Breast epithelium (tissue), 4 donors: ENCODE measurements at regions not wholly inside any gene's neighbourhood (a gene's known extent, or its start where the extent isn't known, plus 50 kb on each side); places are given as distances from the start of the nearest gene placed in this dataset.

Experiments
- DNase-seq, 2 donors: peaks; one replicate each; pipeline ENCODE4 v3.0.0-alpha.2; 2019; ENCODE audit warnings: low spot score in 2 of 2
- H3K27ac ChIP-seq, 2 donors: fragments of 200-600 bp; sonication (generic) in 1 of 2; one replicate each; pipeline ENCODE4 v1.5.1; 2016 to 2019; ENCODE audit warnings: mild to moderate bottlenecking in 1 of 2
- H3K27me3 ChIP-seq, 2 donors: fragments of 200-600 bp; sonication (generic) in 1 of 2; one replicate each; pipeline versions ENCODE4 v1.5.1 to v1.6.0; 2017 to 2019; ENCODE audit warnings: control low read depth in 1 of 2, mild to moderate bottlenecking in 1 of 2
- H3K36me3 ChIP-seq: fragments of 200-600 bp; one replicate; pipeline ENCODE4 v1.5.1; 2019
- H3K4me1 ChIP-seq, 2 donors: fragments of 200-600 bp; sonication (generic); one replicate each; pipeline ENCODE4 v1.5.1; 2016 to 2019; ENCODE audit warnings: control low read depth in 1 of 2
- H3K4me3 ChIP-seq, 3 donors: fragments of 200-600 bp; sonication (generic); 1 replicate in 2 of 3; 2 replicates in 1 of 3; pipeline ENCODE4 v1.5.1; 2016 to 2019; ENCODE audit warnings: mild to moderate bottlenecking in 3 of 3, moderate library complexity in 2 of 3
- H3K9me3 ChIP-seq, 2 donors: fragments of 200-600 bp; sonication (generic) in 1 of 2; one replicate each; pipeline ENCODE4 v1.5.1; 2016 to 2019; ENCODE audit warnings: control low read depth in 1 of 2
- POLR2A ChIP-seq: fragments of 450-650 bp; IDR thresholded peaks from one replicate; pipeline ENCODE4 v1.6.1; 2016; ENCODE audit warnings: antibody characterized with exemption, mild to moderate bottlenecking, moderate library complexity
- POLR2AphosphoS5 ChIP-seq, 3 donors: sonication (generic); formaldehyde crosslinking; IDR thresholded peaks; one replicate each; pipeline ENCODE4 v1.6.1; 2017; ENCODE audit warnings: antibody characterized with exemption in 3 of 3
- intact Hi-C: fragments of 100-400 bp; cut with DNase I; formaldehyde crosslinking; loops from one replicate; pipeline ENCODE4 v1.15.1; 2023; ENCODE audit warnings: low total_unique reads
- TF ChIP-seq, protein P1 (sequence below), 3 donors: fragments of 450-650 bp; IDR thresholded peaks; one replicate each; pipeline ENCODE4 v1.5.1; 2016 to 2017; ENCODE audit warnings: antibody characterized with exemption in 3 of 3, mild to moderate bottlenecking in 3 of 3, moderate library complexity in 3 of 3

DNA sequence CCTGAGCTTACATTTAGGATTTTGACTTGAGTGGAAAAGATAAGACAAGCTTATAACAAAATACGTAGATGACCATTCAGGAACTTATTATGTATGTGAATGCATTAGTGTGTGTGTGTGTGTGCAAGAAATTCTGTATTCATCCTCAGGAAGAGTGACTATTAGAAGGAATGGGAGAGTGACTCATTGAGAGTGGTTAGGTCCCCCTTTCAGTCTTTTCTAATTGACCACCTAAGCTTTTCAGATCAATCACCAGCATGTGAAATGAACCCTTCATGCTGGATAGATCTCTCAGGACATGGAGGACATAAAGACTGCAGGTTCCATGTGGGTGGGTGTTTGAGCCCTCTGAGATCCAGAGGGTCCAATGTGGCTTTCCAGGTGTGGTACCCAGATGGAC is 153.5 kb downstream of the MBL2 start:
- Histone ChIP-seq H3K9me3 (no peaks in the 10 kb centered on the region), H3K4me1 (no peaks in the 10 kb centered on the region), H3K27me3 (no peaks in the 10 kb centered on the region), H3K36me3 (no peaks in the 10 kb centered on the region), H3K27ac (no peak overlapping the region), H3K4me3 (no peak overlapping the region)
- TF ChIP-seq POLR2A (no peak), POLR2AphosphoS5 (IDR thresholded peaks at IDR 0.05) (no peak)
- TF ChIP-seq, protein P1, sequence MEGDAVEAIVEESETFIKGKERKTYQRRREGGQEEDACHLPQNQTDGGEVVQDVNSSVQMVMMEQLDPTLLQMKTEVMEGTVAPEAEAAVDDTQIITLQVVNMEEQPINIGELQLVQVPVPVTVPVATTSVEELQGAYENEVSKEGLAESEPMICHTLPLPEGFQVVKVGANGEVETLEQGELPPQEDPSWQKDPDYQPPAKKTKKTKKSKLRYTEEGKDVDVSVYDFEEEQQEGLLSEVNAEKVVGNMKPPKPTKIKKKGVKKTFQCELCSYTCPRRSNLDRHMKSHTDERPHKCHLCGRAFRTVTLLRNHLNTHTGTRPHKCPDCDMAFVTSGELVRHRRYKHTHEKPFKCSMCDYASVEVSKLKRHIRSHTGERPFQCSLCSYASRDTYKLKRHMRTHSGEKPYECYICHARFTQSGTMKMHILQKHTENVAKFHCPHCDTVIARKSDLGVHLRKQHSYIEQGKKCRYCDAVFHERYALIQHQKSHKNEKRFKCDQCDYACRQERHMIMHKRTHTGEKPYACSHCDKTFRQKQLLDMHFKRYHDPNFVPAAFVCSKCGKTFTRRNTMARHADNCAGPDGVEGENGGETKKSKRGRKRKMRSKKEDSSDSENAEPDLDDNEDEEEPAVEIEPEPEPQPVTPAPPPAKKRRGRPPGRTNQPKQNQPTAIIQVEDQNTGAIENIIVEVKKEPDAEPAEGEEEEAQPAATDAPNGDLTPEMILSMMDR (IDR thresholded peaks at IDR 0.05) = no peak
- intact Hi-C loops = no loop called here
- DNase-seq = no peak

DNA sequence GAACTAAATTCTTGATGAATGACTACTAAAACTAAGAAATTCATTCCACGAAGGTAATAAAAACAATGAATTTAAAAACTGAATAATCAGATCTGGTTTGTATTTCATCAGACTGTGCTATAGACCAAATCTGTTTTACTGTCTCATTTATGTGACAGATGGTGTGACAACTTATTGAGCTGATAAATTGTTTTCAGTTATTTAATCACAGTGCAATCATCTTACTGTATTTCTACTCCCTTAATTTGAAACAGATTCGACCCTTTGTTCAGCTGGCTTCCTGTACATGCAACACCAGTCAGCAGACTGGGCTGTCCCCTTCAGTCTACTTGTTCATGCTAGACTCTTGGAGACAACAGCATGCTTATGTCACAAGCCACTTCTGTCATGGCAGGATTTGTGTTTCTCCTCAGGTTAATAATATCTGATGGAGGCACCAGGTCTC is 150.9 kb downstream of the MBL2 start:
- Histone ChIP-seq H3K36me3 (no peaks in the 10 kb centered on the region), H3K27me3 (no peaks in the 10 kb centered on the region), H3K4me3 (no peak overlapping the region), H3K27ac (no peak overlapping the region), H3K9me3 (no peaks in the 10 kb centered on the region), H3K4me1 (no peaks in the 10 kb centered on the region)
- TF ChIP-seq, protein P1 (IDR thresholded peaks at IDR 0.05) = no peak
- TF ChIP-seq POLR2AphosphoS5 (IDR thresholded peaks at IDR 0.05) (no peak), POLR2A (no peak)
- intact Hi-C loops = no loop called here
- DNase-seq = no peak

DNA sequence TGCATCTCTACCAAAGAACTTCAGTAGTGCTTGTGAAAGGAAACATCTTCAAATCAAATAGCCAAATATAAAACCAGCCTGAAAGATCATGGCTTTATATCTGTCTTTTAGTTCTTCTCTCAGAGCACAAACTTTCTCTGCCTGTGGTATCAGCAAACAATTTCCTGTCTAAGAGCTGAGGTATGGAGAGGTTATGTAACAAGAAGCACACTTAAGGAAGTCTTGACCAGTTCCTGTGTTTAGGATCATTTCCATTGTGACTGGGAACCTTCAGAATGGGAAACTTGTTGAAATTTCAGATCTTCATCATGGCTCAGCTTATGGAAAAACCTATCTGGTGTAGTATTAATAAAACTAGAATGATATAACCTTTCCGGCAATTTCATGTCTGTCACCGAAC is 148.8 kb downstream of the MBL2 start:
- no peak for DNase-seq
- TF ChIP-seq POLR2A (no peak), POLR2AphosphoS5 (IDR thresholded peaks at IDR 0.05) (no peak)
- TF ChIP-seq, protein P1 (IDR thresholded peaks at IDR 0.05) = no peak
- H3K4me3 ChIP-seq = no peak overlapping the region
- no peaks in the 10 kb centered on the region for H3K4me1 ChIP-seq
- H3K27me3 ChIP-seq = no peaks in the 10 kb centered on the region
- intact Hi-C loops = no loop called here
- no peaks in the 10 kb centered on the region for H3K9me3 ChIP-seq
- H3K36me3 ChIP-seq = no peaks in the 10 kb centered on the region
- H3K27ac ChIP-seq = no peak overlapping the region

DNA sequence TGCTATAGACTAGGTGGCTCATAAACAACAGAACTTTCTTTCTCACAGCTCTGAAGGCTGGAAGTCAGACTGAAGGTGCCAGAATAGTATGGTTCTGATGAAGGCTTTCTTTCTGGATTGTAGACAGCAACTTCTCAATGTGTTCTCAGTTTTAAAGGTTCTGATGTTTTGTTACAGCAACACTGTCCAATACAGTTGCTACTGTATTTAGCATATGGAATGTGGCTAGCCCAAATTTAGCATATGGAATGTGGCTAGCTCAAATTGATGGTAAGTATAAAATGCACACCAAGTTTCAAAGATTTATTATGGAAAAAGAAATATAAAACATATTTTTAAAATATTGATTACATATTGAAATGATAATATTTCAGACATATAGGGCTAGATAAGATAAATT is 145.3 kb downstream of the MBL2 start:
- H3K36me3 ChIP-seq = no peaks in the 10 kb centered on the region
- no peaks in the 10 kb centered on the region for H3K9me3 ChIP-seq
- no peak overlapping the region for H3K27ac ChIP-seq
- DNase-seq = no peak
- intact Hi-C loops = no loop called here
- H3K4me1 ChIP-seq = no peaks in the 10 kb centered on the region
- no peak overlapping the region for H3K4me3 ChIP-seq
- no peaks in the 10 kb centered on the region for H3K27me3 ChIP-seq
- no peak for TF ChIP-seq POLR2A
- TF ChIP-seq, protein P1 (IDR thresholded peaks at IDR 0.05) = no peak
- no peak for TF ChIP-seq POLR2AphosphoS5 (IDR thresholded peaks at IDR 0.05)

DNA sequence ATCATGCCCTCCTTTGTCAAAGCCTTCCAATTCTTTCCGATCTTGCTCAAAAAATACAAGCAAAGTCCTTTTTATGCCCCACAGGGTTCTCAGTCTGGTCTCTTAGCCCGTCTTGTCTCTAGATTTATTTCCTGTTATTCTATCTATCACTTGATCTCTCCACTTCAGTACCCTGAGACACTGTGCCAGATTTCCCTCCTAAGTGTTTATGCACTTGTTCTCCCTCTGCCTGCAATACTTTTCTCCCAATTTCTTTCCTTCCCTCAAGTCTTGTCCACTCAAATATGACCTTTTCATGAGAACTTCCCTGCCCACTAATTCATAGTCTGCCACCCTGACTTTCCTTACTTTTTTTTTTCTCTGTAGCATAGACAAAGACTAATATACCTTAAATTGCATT is 141.4 kb downstream of the MBL2 start:
- Histone ChIP-seq H3K4me1 (no peaks in the 10 kb centered on the region), H3K4me3 (no peak overlapping the region), H3K27ac (no peak overlapping the region), H3K27me3 (no peaks in the 10 kb centered on the region), H3K36me3 (no peaks in the 10 kb centered on the region), H3K9me3 (no peaks in the 10 kb centered on the region)
- TF ChIP-seq POLR2AphosphoS5 (IDR thresholded peaks at IDR 0.05) (no peak), POLR2A (no peak)
- TF ChIP-seq, protein P1 (IDR thresholded peaks at IDR 0.05) = no peak
- intact Hi-C loops = no loop called here
- no peak for DNase-seq
